ENCODE measurements at regions not wholly inside any gene's neighbourhood (a gene's known extent, or its start where the extent isn't known, plus 50 kb on each side); places are given as distances from the start of the nearest gene placed in this dataset.

GRCh38 chr11:22037505-22037904, 155.4 kb upstream of the ANO5 start:
- Mint-ChIP-seq H3K27me3 (no peaks in the 10 kb centered on the region), H3K36me3 (no peaks in the 10 kb centered on the region), H3K27ac (no peak overlapping the region), H3K4me3 (no peak overlapping the region), H3K9me3 (peaks cover 7% of the 10 kb centered on the region), H3K4me1 (no peaks in the 10 kb centered on the region)
- ATAC-seq (ENCODE audit: low read depth), result no peak
- no peak for DNase-seq (ENCODE audit: low spot score in 2 of 2)

GRCh38 chr11:22041039-22041438, 151.8 kb upstream of the ANO5 start:
- no peaks in the 10 kb centered on the region for H3K36me3 Mint-ChIP-seq
- no peaks in the 10 kb centered on the region for H3K4me1 Mint-ChIP-seq
- no peaks in the 10 kb centered on the region for H3K27me3 Mint-ChIP-seq
- no peak overlapping the region for H3K4me3 Mint-ChIP-seq
- no peak for DNase-seq (ENCODE audit: low spot score in 2 of 2)
- no peak overlapping the region for H3K27ac Mint-ChIP-seq
- no peak for ATAC-seq (ENCODE audit: low read depth)
- peaks cover 8% of the 10 kb centered on the region for H3K9me3 Mint-ChIP-seq

- Mint-ChIP-seq H3K36me3 (no peaks in the 10 kb centered on the region), H3K4me3 (no peak overlapping the region), H3K27ac (no peak overlapping the region), H3K9me3 (peaks cover 3% of the 10 kb centered on the region), H3K27me3 (no peaks in the 10 kb centered on the region), H3K4me1 (no peaks in the 10 kb centered on the region)
- ATAC-seq (ENCODE audit: low read depth), result no peak
- no peak for DNase-seq (ENCODE audit: low spot score in 2 of 2)
Observed at GRCh38 chr11:22042081-22042480, 150.8 kb upstream of the ANO5 start.

- DNase-seq (ENCODE audit: low spot score in 2 of 2), result no peak
- H3K4me3 Mint-ChIP-seq, result no peak overlapping the region
- peaks cover 4% of the 10 kb centered on the region for H3K9me3 Mint-ChIP-seq
- no peak for ATAC-seq (ENCODE audit: low read depth)
- no peak overlapping the region for H3K27ac Mint-ChIP-seq
- no peaks in the 10 kb centered on the region for H3K4me1 Mint-ChIP-seq
- H3K27me3 Mint-ChIP-seq, result no peaks in the 10 kb centered on the region
- H3K36me3 Mint-ChIP-seq, result no peaks in the 10 kb centered on the region
Observed at GRCh38 chr11:22044126-22044525, 148.8 kb upstream of the ANO5 start.

- Mint-ChIP-seq H3K4me3 (no peak overlapping the region), H3K27ac (no peak overlapping the region), H3K4me1 (no peaks in the 10 kb centered on the region), H3K36me3 (no peaks in the 10 kb centered on the region), H3K9me3 (peaks cover 12% of the 10 kb centered on the region), H3K27me3 (no peaks in the 10 kb centered on the region)
- ATAC-seq (ENCODE audit: low read depth), result no peak
- no peak for DNase-seq (ENCODE audit: low spot score in 2 of 2)
Observed at GRCh38 chr11:22049276-22049675, 143.6 kb upstream of the ANO5 start.

GRCh38 chr11:22065472-22065871, 127.4 kb upstream of the ANO5 start:
- Mint-ChIP-seq H3K27me3 (no peaks in the 10 kb centered on the region), H3K36me3 (no peaks in the 10 kb centered on the region), H3K4me3 (no peak overlapping the region), H3K27ac (no peak overlapping the region), H3K9me3 (peaks cover 4% of the 10 kb centered on the region), H3K4me1 (no peaks in the 10 kb centered on the region)
- no peak for ATAC-seq (ENCODE audit: low read depth)
- no peak for DNase-seq (ENCODE audit: low spot score in 2 of 2)

- H3K27ac Mint-ChIP-seq, result no peak overlapping the region
- DNase-seq (ENCODE audit: low spot score in 2 of 2), result no peak
- H3K36me3 Mint-ChIP-seq, result no peaks in the 10 kb centered on the region
- peaks cover 7% of the 10 kb centered on the region for H3K9me3 Mint-ChIP-seq
- H3K4me1 Mint-ChIP-seq, result no peaks in the 10 kb centered on the region
- no peak overlapping the region for H3K4me3 Mint-ChIP-seq
- no peaks in the 10 kb centered on the region for H3K27me3 Mint-ChIP-seq
- ATAC-seq (ENCODE audit: low read depth), result no peak
Observed at GRCh38 chr11:22069844-22070243, 123.0 kb upstream of the ANO5 start.

- Mint-ChIP-seq H3K36me3 (no peaks in the 10 kb centered on the region), H3K9me3 (peaks cover 5% of the 10 kb centered on the region), H3K4me1 (no peaks in the 10 kb centered on the region), H3K27ac (no peak overlapping the region), H3K4me3 (no peak overlapping the region), H3K27me3 (no peaks in the 10 kb centered on the region)
- DNase-seq (ENCODE audit: low spot score in 2 of 2) (no peak), ATAC-seq (ENCODE audit: low read depth) (no peak)
Observed at GRCh38 chr11:22076271-22076930, 116.5 kb upstream of the ANO5 start.

GRCh38 chr11:22078063-22078462, 114.8 kb upstream of the ANO5 start:
- no peak overlapping the region for H3K27ac Mint-ChIP-seq
- no peaks in the 10 kb centered on the region for H3K4me1 Mint-ChIP-seq
- no peaks in the 10 kb centered on the region for H3K36me3 Mint-ChIP-seq
- ATAC-seq (ENCODE audit: low read depth) (no peak), DNase-seq (ENCODE audit: low spot score in 2 of 2) (no peak)
- H3K27me3 Mint-ChIP-seq, result no peaks in the 10 kb centered on the region
- H3K9me3 Mint-ChIP-seq, result peaks cover 8% of the 10 kb centered on the region
- no peak overlapping the region for H3K4me3 Mint-ChIP-seq

GRCh38 chr11:22079133-22079872, 113.6 kb upstream of the ANO5 start:
- Mint-ChIP-seq H3K4me1 (no peaks in the 10 kb centered on the region), H3K36me3 (no peaks in the 10 kb centered on the region), H3K9me3 (peaks cover 10% of the 10 kb centered on the region), H3K27ac (no peak overlapping the region), H3K27me3 (no peaks in the 10 kb centered on the region), H3K4me3 (no peak overlapping the region)
- no peak for ATAC-seq (ENCODE audit: low read depth)
- DNase-seq (ENCODE audit: low spot score in 2 of 2), result no peak

- no peak overlapping the region for H3K4me3 Mint-ChIP-seq
- no peak overlapping the region for H3K27ac Mint-ChIP-seq
- no peak for DNase-seq (ENCODE audit: low spot score in 2 of 2)
- H3K9me3 Mint-ChIP-seq, result peaks cover 5% of the 10 kb centered on the region
- H3K36me3 Mint-ChIP-seq, result no peaks in the 10 kb centered on the region
- no peak for ATAC-seq (ENCODE audit: low read depth)
- no peaks in the 10 kb centered on the region for H3K27me3 Mint-ChIP-seq
- H3K4me1 Mint-ChIP-seq, result no peaks in the 10 kb centered on the region
Observed at GRCh38 chr11:22082178-22082577, 110.7 kb upstream of the ANO5 start.

GRCh38 chr11:22082788-22083187, 110.1 kb upstream of the ANO5 start:
- Mint-ChIP-seq H3K36me3 (no peaks in the 10 kb centered on the region), H3K9me3 (peaks cover 5% of the 10 kb centered on the region), H3K27me3 (no peaks in the 10 kb centered on the region), H3K4me3 (no peak overlapping the region), H3K4me1 (no peaks in the 10 kb centered on the region), H3K27ac (no peak overlapping the region)
- no peak for DNase-seq (ENCODE audit: low spot score in 2 of 2)
- no peak for ATAC-seq (ENCODE audit: low read depth)

- no peak for ATAC-seq (ENCODE audit: low read depth)
- no peak overlapping the region for H3K27ac Mint-ChIP-seq
- no peaks in the 10 kb centered on the region for H3K36me3 Mint-ChIP-seq
- H3K4me1 Mint-ChIP-seq, result no peaks in the 10 kb centered on the region
- peaks cover 9% of the 10 kb centered on the region for H3K9me3 Mint-ChIP-seq
- H3K27me3 Mint-ChIP-seq, result no peaks in the 10 kb centered on the region
- no peak for DNase-seq (ENCODE audit: low spot score in 2 of 2)
- H3K4me3 Mint-ChIP-seq, result no peak overlapping the region
Observed at GRCh38 chr11:22084056-22084455, 108.8 kb upstream of the ANO5 start.

- DNase-seq (ENCODE audit: low spot score in 2 of 2) (no peak), ATAC-seq (ENCODE audit: low read depth) (no peak)
- Mint-ChIP-seq H3K27me3 (no peaks in the 10 kb centered on the region), H3K9me3 (peaks cover 9% of the 10 kb centered on the region), H3K36me3 (no peaks in the 10 kb centered on the region), H3K27ac (no peak overlapping the region), H3K4me3 (no peak overlapping the region), H3K4me1 (no peaks in the 10 kb centered on the region)
Observed at GRCh38 chr11:22084564-22084963, 108.3 kb upstream of the ANO5 start.

GRCh38 chr11:22089609-22090008, 103.3 kb upstream of the ANO5 start:
- no peak for DNase-seq (ENCODE audit: low spot score in 2 of 2)
- Mint-ChIP-seq H3K27me3 (no peaks in the 10 kb centered on the region), H3K9me3 (peaks cover 4% of the 10 kb centered on the region), H3K4me1 (no peaks in the 10 kb centered on the region), H3K4me3 (no peak overlapping the region), H3K36me3 (no peaks in the 10 kb centered on the region), H3K27ac (no peak overlapping the region)
- ATAC-seq (ENCODE audit: low read depth), result no peak
